H1 (cell line): ENCODE measurements at regions not wholly inside any gene's neighbourhood (a gene's known extent, or its start where the extent isn't known, plus 50 kb on each side); places are given as distances from the start of the nearest gene placed in this dataset.

Experiments
- CTCF ChIA-PET: fragments of 300-600 bp; sonication (Branson Sonifier 250); formaldehyde crosslinking; loops from one replicate; lab custom pipeline; 2021; ENCODE audit not compliant: partially characterized antibody; lab: Charles Lee
- POLR2A ChIA-PET: fragments of 300-600 bp; sonication (Branson Sonifier 250); formaldehyde crosslinking; loops from one replicate; lab custom pipeline; 2021; ENCODE audit warnings: inconsistent platforms; ENCODE audit not compliant: partially characterized antibody; lab: Charles Lee
- DNase-seq, 2 experiments: peaks; one replicate each; pipeline versions ENCODE4 v3.0.0 to v3.0.0-alpha.2; 2010 to 2022; ENCODE audit warnings: low spot score in 2 of 2, low read depth in 1 of 2, mixed read lengths in 1 of 2
- FAIRE-seq: peaks from 2 replicates; lab custom pipeline; 2011; peaks lifted over from hg19 to GRCh38; lab: Jason Lieb, UNC
- H2AFZ ChIP-seq: 2 replicates; pipeline ENCODE4 v1.8.1; 2012; ENCODE audit warnings: low read length, inconsistent platforms
- H2AK5ac ChIP-seq: 2 replicates; pipeline ENCODE4 v1.6.1; 2013; ENCODE audit warnings: low read depth, low read length
- H2BK120ac ChIP-seq: replicated peaks from 2 replicates; pipeline ENCODE3; 2013; ENCODE audit warnings: low read depth, low read length, inconsistent platforms
- H2BK12ac ChIP-seq: 2 replicates; pipeline ENCODE4 v1.6.1; 2013; ENCODE audit warnings: low read depth, low read length
- H2BK15ac ChIP-seq: 2 replicates; pipeline ENCODE4 v1.6.1; 2013; ENCODE audit warnings: low read length
- H2BK20ac ChIP-seq: 2 replicates; pipeline ENCODE4 v1.6.1; 2013; ENCODE audit warnings: low read length
- H2BK5ac ChIP-seq: 2 replicates; pipeline ENCODE4 v1.6.1; 2013; ENCODE audit warnings: low read depth, low read length
- H3K14ac ChIP-seq: 2 replicates; pipeline ENCODE4 v1.6.1; 2013; ENCODE audit warnings: inconsistent platforms; ENCODE audit not compliant: insufficient read length
- H3K18ac ChIP-seq: 2 replicates; pipeline ENCODE4 v1.6.1; 2013; ENCODE audit warnings: low read length; ENCODE audit errors: extremely low read depth
- H3K23ac ChIP-seq: 2 replicates; pipeline ENCODE4 v1.6.1; 2013; ENCODE audit warnings: inconsistent platforms; ENCODE audit not compliant: insufficient read length
- H3K23me2 ChIP-seq: 2 replicates; pipeline ENCODE4 v1.6.1; 2013; ENCODE audit warnings: low read depth, low read length
- H3K27ac ChIP-seq: 2 replicates; pipeline ENCODE4 v1.6.1; 2011; ENCODE audit warnings: low read depth, low read length, inconsistent platforms
- H3K27me3 ChIP-seq, 4 experiments: replicated peaks in 1 of 4; 1 replicate in 1 of 4; 2 replicates in 3 of 4; pipeline versions ENCODE4 v1.6.1 to v1.8.1; 2011 to 2013; ENCODE audit warnings: low read length in 3 of 4, mild to moderate bottlenecking in 3 of 4, inconsistent platforms in 2 of 4, mixed read lengths in 2 of 4, moderate library complexity in 1 of 4; ENCODE audit not compliant: control insufficient read depth in 3 of 4, insufficient read depth in 3 of 4; ENCODE audit errors: extremely low read depth in 1 of 4
- H3K36me3 ChIP-seq, 4 experiments: 2 replicates each; pipeline versions ENCODE4 v1.6.1 to v1.8.1; 2011 to 2013; ENCODE audit warnings: mild to moderate bottlenecking in 4 of 4, low read length in 3 of 4, moderate library complexity in 2 of 4, control low read depth in 1 of 4, inconsistent platforms in 1 of 4; ENCODE audit not compliant: insufficient read depth in 4 of 4, control insufficient read depth in 2 of 4
- H3K4ac ChIP-seq: replicated peaks from 2 replicates; pipeline ENCODE3; 2013; ENCODE audit warnings: low read length, low read depth, mixed read lengths, inconsistent platforms; ENCODE audit not compliant: insufficient read length
- H3K4me1 ChIP-seq, 4 experiments: replicated peaks in 1 of 4; 1 replicate in 1 of 4; 2 replicates in 3 of 4; pipeline versions ENCODE4 v1.6.1 to v1.8.1; 2011 to 2013; ENCODE audit warnings: low read length in 3 of 4, inconsistent platforms in 2 of 4, mixed read lengths in 1 of 4; ENCODE audit not compliant: insufficient read depth in 4 of 4, control insufficient read depth in 3 of 4
- H3K4me2 ChIP-seq, 2 experiments: 2 replicates each; pipeline versions ENCODE4 v1.6.1 to v1.8.1; 2011 to 2013; ENCODE audit warnings: low read depth in 2 of 2, low read length in 2 of 2, control low read depth in 1 of 2, inconsistent platforms in 1 of 2, mild to moderate bottlenecking in 1 of 2; ENCODE audit not compliant: insufficient read depth in 1 of 2
- H3K4me3 ChIP-seq, 4 experiments: fragments of 200-600, 300-600 bp in 1 of 4; sonication (generic), shearing (Covaris generic), sonication (Bioruptor Twin) in 1 of 4; 2 replicates each; pipeline versions ENCODE4 v1.5.1 to v1.8.1; 2011 to 2016; ENCODE audit warnings: low read length in 4 of 4, low read depth in 3 of 4, control low read depth in 2 of 4, inconsistent platforms in 2 of 4, mild to moderate bottlenecking in 2 of 4, mixed read lengths in 1 of 4, moderate library complexity in 1 of 4; ENCODE audit not compliant: insufficient read depth in 2 of 4; ENCODE audit errors: extremely low read depth in 1 of 4
- H3K56ac ChIP-seq: replicated peaks from 2 replicates; pipeline ENCODE3; 2013; ENCODE audit warnings: low read depth, mild to moderate bottlenecking, mixed read lengths, low read length, inconsistent platforms; ENCODE audit not compliant: insufficient read length
- H3K79me1 ChIP-seq: 2 replicates; pipeline ENCODE4 v1.6.1; 2013; ENCODE audit warnings: low read depth, low read length, control low read depth
- H3K79me2 ChIP-seq, 2 experiments: 2 replicates each; pipeline versions ENCODE4 v1.6.1 to v1.8.1; 2012 to 2013; ENCODE audit warnings: low read length in 2 of 2, mild to moderate bottlenecking in 2 of 2, inconsistent platforms in 1 of 2; ENCODE audit not compliant: insufficient read depth in 2 of 2, control insufficient read depth in 1 of 2
- H3K9ac ChIP-seq, 4 experiments: replicated peaks in 1 of 4; 1 replicate in 1 of 4; 2 replicates in 3 of 4; pipeline versions ENCODE4 v1.6.1 to v1.8.1; 2011 to 2013; ENCODE audit warnings: low read depth in 3 of 4, low read length in 3 of 4, control low read depth in 2 of 4, mild to moderate bottlenecking in 2 of 4, moderate library complexity in 2 of 4, inconsistent platforms in 1 of 4; ENCODE audit errors: extremely low read depth in 1 of 4
- H3K9me3 ChIP-seq, 2 experiments: 2 replicates each; pipeline versions ENCODE4 v1.6.1 to v1.8.1; 2012 to 2013; ENCODE audit warnings: mild to moderate bottlenecking in 2 of 2, moderate library complexity in 2 of 2, control low read depth in 1 of 2, inconsistent platforms in 1 of 2, low read depth in 1 of 2, low read length in 1 of 2, mixed read lengths in 1 of 2; ENCODE audit not compliant: insufficient read depth in 2 of 2
- H4K20me1 ChIP-seq, 2 experiments: replicated peaks in 1 of 2; 2 replicates each; pipeline versions ENCODE3 to v1.8.1; 2011 to 2013; ENCODE audit warnings: inconsistent platforms in 2 of 2, low read length in 2 of 2, mild to moderate bottlenecking in 1 of 2; ENCODE audit not compliant: insufficient read depth in 2 of 2, control insufficient read depth in 1 of 2
- H4K5ac ChIP-seq: 2 replicates; pipeline ENCODE4 v1.6.1; 2013; ENCODE audit warnings: low read length, low read depth, mixed read lengths, inconsistent platforms; ENCODE audit not compliant: insufficient read length
- H4K8ac ChIP-seq: 2 replicates; pipeline ENCODE4 v1.8.0; 2013; ENCODE audit warnings: mild to moderate bottlenecking, moderate library complexity, low read length, inconsistent platforms; ENCODE audit not compliant: insufficient read depth; ENCODE audit errors: extremely low read depth
- H4K91ac ChIP-seq: replicated peaks from 2 replicates; pipeline ENCODE3; 2013; ENCODE audit warnings: low read length, mixed read lengths, inconsistent platforms; ENCODE audit not compliant: insufficient read length
- RNF2 ChIP-seq: fragments of 200-900, 300-1000 bp; sonication (generic); IDR thresholded peaks from 2 replicates; pipeline ENCODE4 v1.7.1; 2016; ENCODE audit warnings: borderline replicate concordance, low read depth, mild to moderate bottlenecking, antibody characterized with exemption, low read length; ENCODE audit not compliant: poor library complexity, severe bottlenecking; ENCODE audit errors: missing control alignments
- WGBS, 2 experiments: shearing (Covaris generic) in 1 of 2; methylation state at CpG; one replicate each; pipeline versions ENCODE4 v1.1.6 to v1.1.7; 2013 to 2015; ENCODE audit warnings: low lambda C conversion rate in 2 of 2, mixed read lengths in 2 of 2, inconsistent platforms in 1 of 2, low coverage in 1 of 2, missing lambda C conversion rate in 1 of 2; ENCODE audit not compliant: insufficient replicate concordance in 2 of 2, insufficient coverage in 1 of 2, insufficient read length in 1 of 2; ENCODE audit errors: extremely low coverage in 1 of 2, missing lambda C conversion rate in 1 of 2; 5-methylcytosine and 5-hydroxymethylcytosine counted together
- TF ChIP-seq, protein P1 (sequence below): IDR thresholded peaks from 2 replicates; pipeline ENCODE4 v1.6.1; 2011; ENCODE audit warnings: low read depth, mild to moderate bottlenecking, low read length; ENCODE audit not compliant: insufficient read depth

DNA sequence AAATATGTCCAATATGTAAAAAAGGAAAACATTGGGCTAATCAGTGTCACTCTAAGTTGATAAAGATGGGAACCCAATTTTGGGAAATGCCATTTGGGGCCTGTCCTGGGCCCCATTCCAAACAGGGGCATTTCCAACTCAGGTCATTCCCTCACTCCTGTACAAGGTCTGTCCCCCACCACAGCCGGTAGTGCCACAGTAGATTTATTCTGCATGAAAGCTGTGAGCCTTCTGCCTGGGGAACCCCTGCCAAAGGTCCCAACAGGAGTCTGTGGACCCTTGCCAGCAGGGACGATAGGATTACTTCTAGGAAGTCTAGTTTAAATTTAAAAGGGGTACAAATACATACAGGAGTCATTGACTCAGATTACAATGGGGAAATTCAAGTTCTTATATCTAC lies 317.6 kb upstream of the GNPDA2 start:
- 95% methylated on average over 2 of the region's 2 CpGs; no CpG with 5 or more reads in 1 of the 2 experiments for WGBS, 2 experiments
- no peaks in the 10 kb centered on the region for H3K79me2 ChIP-seq
- no peak overlapping the region for H4K8ac ChIP-seq
- H3K56ac ChIP-seq: no peak overlapping the region
- H3K27me3 ChIP-seq: no peaks in the 10 kb centered on the region
- no peak overlapping the region for H3K14ac ChIP-seq
- no peak overlapping the region for H3K4ac ChIP-seq
- no peak overlapping the region for H3K18ac ChIP-seq
- POLR2A ChIA-PET: no interaction called here
- no peak overlapping the region for H2BK120ac ChIP-seq
- no peak overlapping the region for H2AK5ac ChIP-seq
- H2BK20ac ChIP-seq: no peak overlapping the region
- no peak overlapping the region for H3K4me3 ChIP-seq
- CTCF ChIA-PET: no interaction called here
- H3K4me1 ChIP-seq: no peaks in the 10 kb centered on the region
- TF ChIP-seq, protein P1, sequence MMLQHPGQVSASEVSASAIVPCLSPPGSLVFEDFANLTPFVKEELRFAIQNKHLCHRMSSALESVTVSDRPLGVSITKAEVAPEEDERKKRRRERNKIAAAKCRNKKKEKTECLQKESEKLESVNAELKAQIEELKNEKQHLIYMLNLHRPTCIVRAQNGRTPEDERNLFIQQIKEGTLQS: no peak
- no peak for TF ChIP-seq RNF2
- H3K9me3 ChIP-seq: peaks cover 15 to 19% of the 10 kb centered on the region in 2 experiments; a peak in 3 of 4 replicates
- H3K36me3 ChIP-seq: no peaks in the 10 kb centered on the region
- FAIRE-seq (no peak), DNase-seq (no peak)
- no peak overlapping the region for H2AFZ ChIP-seq
- no peak overlapping the region for H3K9ac ChIP-seq
- H4K91ac ChIP-seq: no peak overlapping the region
- no peak overlapping the region for H2BK15ac ChIP-seq
- no peak overlapping the region for H2BK12ac ChIP-seq
- no peaks in the 10 kb centered on the region for H3K79me1 ChIP-seq
- H4K20me1 ChIP-seq: no peaks in the 10 kb centered on the region
- no peak overlapping the region for H4K5ac ChIP-seq
- no peaks in the 10 kb centered on the region for H3K23me2 ChIP-seq
- no peak overlapping the region for H2BK5ac ChIP-seq
- no peak overlapping the region for H3K4me2 ChIP-seq
- H3K27ac ChIP-seq: no peak overlapping the region
- H3K23ac ChIP-seq: no peak overlapping the region
